T-cell (primary cell): ENCODE measurements at regions not wholly inside any gene's neighbourhood (a gene's known extent, or its start where the extent isn't known, plus 50 kb on each side); places are given as distances from the start of the nearest gene placed in this dataset.

ENCODE experiments used
- ATAC-seq, 4 experiments: fragments of 200-7000 bp in 3 of 4; fragments of 150-1000 bp in 1 of 4; cut with Tn5 transposase; replicated peaks in 1 of 4; 1 replicate in 3 of 4; 2 replicates in 1 of 4; pipeline ENCODE4 v1.10.0; 2021; ENCODE audit warnings: moderate library complexity in 3 of 4, mild to moderate bottlenecking in 2 of 4, moderate number of reproducible peaks in 1 of 4
- CTCF ChIA-PET, 2 donors: fragments of 300-600 bp; sonication (Branson Sonifier 250); formaldehyde crosslinking; loops; one replicate each; lab custom pipeline; 2022; ENCODE audit warnings: antibody characterized with exemption in 2 of 2; lab: Charles Lee
- POLR2A ChIA-PET, 2 donors: fragments of 300-600 bp; sonication (Branson Sonifier 250); formaldehyde crosslinking; loops; one replicate each; lab custom pipeline; 2022; ENCODE audit warnings: antibody characterized with exemption in 2 of 2; lab: Charles Lee
- DNase-seq, 35 experiments: peaks; one replicate each; pipeline versions ENCODE4 v3.0.0 to v3.0.0-alpha.2; 2013 to 2023
- H3K27ac ChIP-seq: one replicate; pipeline ENCODE4 v1.5.1; 2013; ENCODE audit warnings: low read length
- H3K27me3 ChIP-seq, 2 experiments: replicated peaks in 1 of 2; 1 replicate in 1 of 2; 2 replicates in 1 of 2; pipeline versions ENCODE4 v1.6.1 to v1.7.0; 2013; ENCODE audit warnings: low read length in 1 of 2, mixed read lengths in 1 of 2; ENCODE audit not compliant: control insufficient read depth in 2 of 2, insufficient read depth in 2 of 2; ENCODE audit errors: extremely low read depth in 1 of 2
- H3K36me3 ChIP-seq, 2 donors: 1 replicate in 1 of 2; 2 replicates in 1 of 2; pipeline versions ENCODE4 v1.6.1 to v1.7.0; 2013; ENCODE audit warnings: low read length in 1 of 2; ENCODE audit not compliant: control insufficient read depth in 2 of 2, insufficient read depth in 1 of 2; ENCODE audit errors: extremely low read depth in 1 of 2
- H3K4me1 ChIP-seq, 2 experiments: 1 replicate in 1 of 2; 2 replicates in 1 of 2; pipeline versions ENCODE4 v1.6.1 to v1.7.0; 2013; ENCODE audit warnings: low read length in 2 of 2, mixed read lengths in 1 of 2; ENCODE audit not compliant: insufficient read depth in 2 of 2, control insufficient read depth in 1 of 2; ENCODE audit errors: extremely low read depth in 1 of 2
- H3K4me3 ChIP-seq, 2 donors: 1 replicate in 1 of 2; 2 replicates in 1 of 2; pipeline versions ENCODE4 v1.5.1 to v1.7.0; 2013; ENCODE audit warnings: mild to moderate bottlenecking in 2 of 2, low read length in 1 of 2, moderate library complexity in 1 of 2; ENCODE audit not compliant: control insufficient read depth in 1 of 2; ENCODE audit errors: extremely low read depth in 1 of 2
- H3K9me3 ChIP-seq: 2 replicates; pipeline ENCODE4 v1.7.0; 2013
- H3K27ac Mint-ChIP-seq, 2 donors: one replicate each; pipeline ENCODE4 v1.8.0; 2020 to 2021; ENCODE audit warnings: mild to moderate bottlenecking in 2 of 2, mixed read lengths in 2 of 2
- H3K27me3 Mint-ChIP-seq, 2 donors: one replicate each; pipeline ENCODE4 v1.8.0; 2021 to 2022; ENCODE audit warnings: mixed read lengths in 2 of 2
- H3K36me3 Mint-ChIP-seq: one replicate; pipeline ENCODE4 v1.8.0; 2021; ENCODE audit warnings: mixed read lengths
- H3K4me1 Mint-ChIP-seq, 3 donors: one replicate each; pipeline ENCODE4 v1.8.0; 2020 to 2022; ENCODE audit warnings: mixed read lengths in 3 of 3, mild to moderate bottlenecking in 1 of 3
- H3K4me3 Mint-ChIP-seq, 3 donors: one replicate each; pipeline ENCODE4 v1.8.0; 2020 to 2022; ENCODE audit warnings: mild to moderate bottlenecking in 3 of 3, mixed read lengths in 3 of 3, moderate library complexity in 3 of 3
- H3K9me3 Mint-ChIP-seq, 3 donors: one replicate each; pipeline ENCODE4 v1.8.0; 2020 to 2022; ENCODE audit warnings: mixed read lengths in 3 of 3
- WGBS: methylation state at CpG from one replicate; pipeline ENCODE4 v1.1.5; 2013; ENCODE audit warnings: missing lambda C conversion rate; ENCODE audit not compliant: insufficient coverage; 5-methylcytosine and 5-hydroxymethylcytosine counted together

DNA sequence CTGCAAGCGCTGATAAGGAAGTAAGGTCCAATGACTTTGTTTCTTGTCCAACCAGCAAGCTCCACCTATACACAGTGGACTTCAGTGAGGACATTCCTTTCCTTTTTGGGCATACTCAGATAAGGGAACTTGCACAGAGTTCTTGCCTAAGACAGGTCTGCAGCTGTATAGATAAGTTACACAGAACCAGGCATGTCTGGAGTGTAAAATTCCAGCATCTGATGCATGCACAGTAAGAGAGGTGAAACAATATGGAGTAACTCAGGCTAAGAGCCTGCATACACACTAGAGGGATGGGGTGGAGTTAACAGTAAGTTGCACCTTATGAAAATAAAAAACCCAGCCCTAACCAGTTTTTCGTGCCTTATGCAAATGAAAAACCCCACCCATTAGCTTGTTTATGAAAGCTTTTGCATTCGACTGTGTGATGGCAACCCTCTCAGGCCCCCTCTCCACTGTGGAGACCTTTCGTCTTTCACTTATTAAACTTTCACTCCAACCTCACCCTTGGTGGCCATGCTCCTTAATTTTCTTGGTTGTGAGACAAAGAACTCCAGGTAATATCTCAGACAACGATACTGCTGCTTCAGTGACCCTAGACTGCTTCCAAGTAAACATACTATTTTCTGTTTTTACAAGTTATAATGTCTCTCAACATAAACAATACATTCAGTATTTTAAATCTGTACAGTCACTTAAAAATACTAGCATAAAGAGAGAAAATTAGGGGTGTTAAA is 2859.0 kb upstream of the PCDH20 start:
- Histone ChIP-seq H3K36me3 (no peaks in the 10 kb centered on the region), H3K27ac (no peak overlapping the region), H3K4me1 (no peaks in the 10 kb centered on the region), H3K27me3 (no peaks in the 10 kb centered on the region), H3K9me3 (no peaks in the 10 kb centered on the region), H3K4me3 (no peak overlapping the region)
- H3K36me3 Mint-ChIP-seq = no peaks in the 10 kb centered on the region
- WGBS = no CpG with 5 or more reads among the region's 5 CpGs
- peaks cover 0 to 13% (median 0%) of the 10 kb centered on the region in 3 donors for H3K9me3 Mint-ChIP-seq
- no peak for DNase-seq
- ChIA-PET CTCF (no interaction called here), POLR2A (no interaction called here)
- no peak overlapping the region for H3K4me3 Mint-ChIP-seq
- no peak overlapping the region for H3K27ac Mint-ChIP-seq
- no peaks in the 10 kb centered on the region for H3K27me3 Mint-ChIP-seq
- no peak for ATAC-seq
- no peaks in the 10 kb centered on the region for H3K4me1 Mint-ChIP-seq

DNA sequence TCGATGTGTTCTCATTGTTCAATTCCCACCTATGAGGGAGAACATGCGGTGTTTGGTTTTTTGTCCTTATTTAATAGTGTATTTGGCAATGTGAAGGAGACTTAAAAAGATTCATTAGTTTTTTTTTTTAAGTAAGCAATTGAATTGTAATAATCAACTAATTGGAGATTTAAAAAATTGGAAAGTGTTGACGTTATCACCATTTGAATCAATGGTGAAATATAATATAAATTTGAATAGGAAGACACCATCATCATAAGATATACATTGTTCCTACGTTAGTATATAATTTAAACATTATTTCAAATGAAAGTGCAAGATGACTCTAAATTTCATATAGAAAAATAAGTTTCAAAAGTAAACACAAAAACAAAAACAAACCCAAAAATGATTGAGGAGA is 2858.1 kb upstream of the PCDH20 start:
- Mint-ChIP-seq H3K4me1 (no peaks in the 10 kb centered on the region), H3K27ac (no peak overlapping the region)
- WGBS = no CpG with 5 or more reads among the region's 4 CpGs

DNA sequence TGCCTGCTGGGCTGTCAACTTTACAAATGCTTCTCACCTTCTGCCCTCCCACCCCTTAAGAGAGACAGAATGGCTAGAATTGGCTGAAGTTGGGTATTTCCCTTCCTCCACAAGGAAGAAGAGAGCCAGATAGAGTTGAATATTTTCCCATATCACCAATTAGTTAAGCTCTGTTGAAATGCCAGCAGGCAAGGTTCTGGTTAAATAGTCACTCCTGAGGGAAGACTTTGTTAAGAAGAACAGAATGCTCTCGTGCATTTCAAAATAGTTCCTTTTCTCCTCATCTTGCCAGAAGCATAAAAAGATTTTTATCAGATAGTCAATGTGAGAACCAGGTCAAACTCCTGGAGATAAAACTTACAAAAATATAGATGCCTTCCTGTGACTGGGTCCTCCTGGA is 2857.0 kb upstream of the PCDH20 start:
- H3K27me3 Mint-ChIP-seq = no peaks in the 10 kb centered on the region
- no peaks in the 10 kb centered on the region for H3K36me3 Mint-ChIP-seq
- POLR2A ChIA-PET = no interaction called here
- H3K27me3 ChIP-seq = no peaks in the 10 kb centered on the region
- no peak overlapping the region for H3K4me3 ChIP-seq
- ATAC-seq = no peak
- no peaks in the 10 kb centered on the region for H3K4me1 ChIP-seq
- no peak overlapping the region for H3K27ac Mint-ChIP-seq
- no peaks in the 10 kb centered on the region for H3K4me1 Mint-ChIP-seq
- no CpG with 5 or more reads among the region's 1 CpG for WGBS
- H3K27ac ChIP-seq = no peak overlapping the region
- no peak for DNase-seq
- H3K4me3 Mint-ChIP-seq = no peak overlapping the region
- H3K9me3 Mint-ChIP-seq = peaks cover 0 to 15% (median 6%) of the 10 kb centered on the region in 3 donors
- no peaks in the 10 kb centered on the region for H3K9me3 ChIP-seq
- no peaks in the 10 kb centered on the region for H3K36me3 ChIP-seq
- CTCF ChIA-PET = no interaction called here

More for the DNA sequence above, 2858.1 kb upstream of the PCDH20 start:
- POLR2A ChIA-PET = no interaction called here
- no peak for ATAC-seq
- H3K4me3 Mint-ChIP-seq = no peak overlapping the region
- Histone ChIP-seq H3K27me3 (no peaks in the 10 kb centered on the region), H3K4me1 (no peaks in the 10 kb centered on the region), H3K4me3 (no peak overlapping the region), H3K36me3 (no peaks in the 10 kb centered on the region), H3K9me3 (no peaks in the 10 kb centered on the region), H3K27ac (no peak overlapping the region)
- peaks cover 0 to 13% (median 0%) of the 10 kb centered on the region in 3 donors for H3K9me3 Mint-ChIP-seq
- DNase-seq = no peak
- no peaks in the 10 kb centered on the region for H3K27me3 Mint-ChIP-seq
- CTCF ChIA-PET = no interaction called here
- H3K36me3 Mint-ChIP-seq = no peaks in the 10 kb centered on the region

DNA sequence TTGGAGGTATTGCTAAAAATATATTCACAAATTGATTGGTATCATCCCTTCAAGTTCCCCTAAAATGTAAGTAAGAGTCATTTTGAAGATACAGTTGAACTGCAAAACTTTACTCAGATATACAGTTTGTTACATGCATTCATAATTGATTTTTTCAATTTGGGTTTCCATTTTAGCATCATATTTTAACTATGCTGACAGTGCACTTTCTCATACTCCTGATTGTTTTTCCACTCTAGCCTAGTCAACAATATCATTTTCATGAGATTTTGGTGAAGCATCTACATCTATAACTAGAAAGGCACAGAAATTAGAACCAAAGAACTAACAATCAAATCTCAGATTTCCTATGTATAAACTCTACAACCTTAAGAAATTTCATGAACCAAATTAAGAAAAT is 2850.4 kb upstream of the PCDH20 start:
- CTCF ChIA-PET = no interaction called here

DNA sequence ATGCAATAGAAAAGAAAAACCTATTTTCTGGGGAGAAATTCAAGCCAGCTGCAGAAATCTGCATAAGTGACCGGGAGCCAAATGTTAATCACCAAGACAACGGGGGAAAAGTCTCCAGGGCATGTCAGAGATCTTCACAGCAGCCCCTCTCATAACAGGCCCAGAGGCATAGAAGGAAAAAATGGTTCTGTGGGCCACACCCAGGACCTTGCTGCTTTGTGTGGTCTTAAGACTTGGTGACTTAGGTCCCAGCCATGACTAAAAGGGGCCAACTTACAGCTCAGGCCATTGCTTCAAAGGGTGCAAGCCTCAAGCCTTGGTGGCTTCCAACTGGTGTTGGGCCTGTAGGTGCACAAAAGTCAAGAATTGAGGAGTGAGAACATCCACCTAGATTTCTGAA is 2847.6 kb upstream of the PCDH20 start:
- no peaks in the 10 kb centered on the region for H3K4me1 Mint-ChIP-seq
- CTCF ChIA-PET = no interaction called here

More for the DNA sequence above, 2850.4 kb upstream of the PCDH20 start:
- Histone ChIP-seq H3K36me3 (no peaks in the 10 kb centered on the region), H3K4me1 (no peaks in the 10 kb centered on the region), H3K4me3 (no peak overlapping the region), H3K27ac (no peak overlapping the region), H3K27me3 (no peaks in the 10 kb centered on the region), H3K9me3 (no peaks in the 10 kb centered on the region)
- H3K27ac Mint-ChIP-seq = no peak overlapping the region
- H3K4me3 Mint-ChIP-seq = no peak overlapping the region
- ATAC-seq = no peak
- POLR2A ChIA-PET = no interaction called here
- DNase-seq = no peak
- H3K4me1 Mint-ChIP-seq = no peaks in the 10 kb centered on the region
- H3K36me3 Mint-ChIP-seq = no peaks in the 10 kb centered on the region
- H3K27me3 Mint-ChIP-seq = no peaks in the 10 kb centered on the region
- H3K9me3 Mint-ChIP-seq = peaks cover 11 to 39% (median 13%) of the 10 kb centered on the region in 3 donors

DNA sequence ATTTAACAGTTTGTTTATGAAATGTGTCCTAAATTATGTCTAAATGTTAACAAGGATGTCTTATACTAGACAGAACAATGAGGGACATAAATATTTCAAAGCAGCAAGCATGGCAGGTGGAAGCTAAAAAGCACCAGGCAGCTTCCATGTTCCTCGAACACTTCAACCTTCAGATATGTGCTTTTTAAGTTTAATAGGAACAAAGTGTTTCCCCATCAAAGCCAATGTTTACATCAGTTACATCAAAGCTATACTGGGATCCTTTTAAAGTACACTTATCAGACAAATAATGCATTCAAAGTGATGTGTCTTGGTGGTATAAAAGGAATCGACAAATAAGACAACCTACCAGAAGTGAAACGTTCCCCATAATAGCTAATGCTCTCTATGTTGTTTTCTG is 2841.1 kb upstream of the PCDH20 start:
- no peak for ATAC-seq

More for the DNA sequence above, 2847.6 kb upstream of the PCDH20 start:
- Histone ChIP-seq H3K36me3 (no peaks in the 10 kb centered on the region), H3K9me3 (no peaks in the 10 kb centered on the region), H3K4me1 (no peaks in the 10 kb centered on the region), H3K27me3 (no peaks in the 10 kb centered on the region), H3K27ac (no peak overlapping the region), H3K4me3 (no peak overlapping the region)
- H3K27me3 Mint-ChIP-seq = no peaks in the 10 kb centered on the region
- no peak overlapping the region for H3K4me3 Mint-ChIP-seq
- no CpG with 5 or more reads among the region's 2 CpGs for WGBS
- DNase-seq (no peak), ATAC-seq (no peak)
- POLR2A ChIA-PET = no interaction called here
- H3K27ac Mint-ChIP-seq = no peak overlapping the region
- H3K36me3 Mint-ChIP-seq = no peaks in the 10 kb centered on the region
- H3K9me3 Mint-ChIP-seq = peaks cover 11 to 49% (median 21%) of the 10 kb centered on the region in 3 donors

More for the DNA sequence above, 2841.1 kb upstream of the PCDH20 start:
- Mint-ChIP-seq H3K36me3 (no peaks in the 10 kb centered on the region), H3K27me3 (no peaks in the 10 kb centered on the region), H3K9me3 (peaks cover 17 to 29% (median 25%) of the 10 kb centered on the region in 3 donors), H3K4me3 (no peak overlapping the region), H3K4me1 (no peaks in the 10 kb centered on the region), H3K27ac (no peak overlapping the region)
- no CpG with 5 or more reads among the region's 3 CpGs for WGBS
- ChIA-PET POLR2A (interaction anchor here in 1 of 2 donors (0.6 kb wide), 1 partner anchor 353 kb away, joined by 3 read pairs; no protein-coding TSS in a partner anchor), CTCF (no interaction called here)
- Histone ChIP-seq H3K9me3 (no peaks in the 10 kb centered on the region), H3K27me3 (no peaks in the 10 kb centered on the region), H3K27ac (no peak overlapping the region), H3K4me3 (no peak overlapping the region), H3K36me3 (no peaks in the 10 kb centered on the region), H3K4me1 (no peaks in the 10 kb centered on the region)
- DNase-seq = no peak
